ENCODE measurements at regions not wholly inside any gene's neighbourhood (a gene's known extent, or its start where the extent isn't known, plus 50 kb on each side); places are given as distances from the start of the nearest gene placed in this dataset.

DNA sequence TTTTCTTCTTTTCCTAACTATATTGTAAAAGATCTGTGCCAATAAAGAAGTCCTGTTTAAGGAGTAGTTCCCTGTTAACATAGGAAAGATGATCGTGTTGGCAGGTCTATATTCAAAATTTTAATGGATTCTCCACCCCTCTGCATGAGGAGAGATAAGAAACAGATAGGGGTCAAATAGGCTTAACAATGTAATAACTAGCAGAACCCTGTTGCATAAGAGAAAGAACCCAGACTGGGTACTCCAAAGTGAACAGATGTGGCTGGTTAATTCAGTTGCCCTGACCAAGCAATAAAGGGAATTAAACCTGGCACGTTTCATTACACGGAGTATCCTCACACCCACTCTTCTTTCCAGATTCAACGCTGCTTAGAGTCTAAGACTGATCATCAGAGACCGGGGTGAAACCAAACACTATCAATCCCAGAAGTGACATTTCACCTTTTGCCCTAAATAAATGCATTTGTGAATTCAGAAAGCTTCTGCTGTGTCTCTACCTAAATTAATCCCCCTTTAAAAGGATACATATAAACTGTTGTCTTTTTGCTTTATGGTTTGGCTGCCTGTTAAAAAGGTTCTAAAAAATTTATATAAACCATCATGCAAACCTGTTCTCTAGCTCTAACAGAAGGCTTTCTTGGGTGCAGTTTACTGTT lies 1276.9 kb upstream of the WWC1 start:
- no peaks in the 10 kb centered on the region for H3K36me3 ChIP-seq (ENCODE audit: low read depth)
- DNase-seq (ENCODE audit: low spot score) = no peak
- H3K4me3 ChIP-seq (ENCODE audit: severe bottlenecking) = no peak overlapping the region
- H3K27ac ChIP-seq (ENCODE audit: poor library complexity, severe bottlenecking) = no peak overlapping the region
- no peaks in the 10 kb centered on the region for H3K9me3 ChIP-seq (ENCODE audit: severe bottlenecking)
- no peak for TF ChIP-seq CTCF (IDR thresholded peaks at IDR 0.05; ENCODE audit: poor library complexity, severe bottlenecking)
- no peak for ATAC-seq (ENCODE audit: low read depth)
- H3K4me1 ChIP-seq (ENCODE audit: insufficient read depth, poor library complexity, severe bottlenecking) = no peaks in the 10 kb centered on the region
- peaks cover 7% of the 10 kb centered on the region for H3K27me3 ChIP-seq (ENCODE audit: insufficient read depth, poor library complexity, severe bottlenecking)

GRCh38 chr5:167020418-167020817 lies 1271.0 kb upstream of the WWC1 start:
- no peak for TF ChIP-seq CTCF (IDR thresholded peaks at IDR 0.05; ENCODE audit: poor library complexity, severe bottlenecking)
- H3K36me3 ChIP-seq (ENCODE audit: low read depth) = no peaks in the 10 kb centered on the region
- H3K27ac ChIP-seq (ENCODE audit: poor library complexity, severe bottlenecking) = no peak overlapping the region
- ATAC-seq (ENCODE audit: low read depth) (no peak), DNase-seq (ENCODE audit: low spot score) (no peak)
- no peak overlapping the region for H3K4me3 ChIP-seq (ENCODE audit: severe bottlenecking)
- no peaks in the 10 kb centered on the region for H3K9me3 ChIP-seq (ENCODE audit: severe bottlenecking)
- no peaks in the 10 kb centered on the region for H3K4me1 ChIP-seq (ENCODE audit: insufficient read depth, poor library complexity, severe bottlenecking)
- H3K27me3 ChIP-seq (ENCODE audit: insufficient read depth, poor library complexity, severe bottlenecking) = peaks cover 3% of the 10 kb centered on the region

- Histone ChIP-seq H3K36me3 (ENCODE audit: low read depth) (no peaks in the 10 kb centered on the region), H3K27ac (ENCODE audit: poor library complexity, severe bottlenecking) (no peak overlapping the region)
Observed at GRCh38 chr5:167029488-167029887, 1262.0 kb upstream of the WWC1 start.

DNA sequence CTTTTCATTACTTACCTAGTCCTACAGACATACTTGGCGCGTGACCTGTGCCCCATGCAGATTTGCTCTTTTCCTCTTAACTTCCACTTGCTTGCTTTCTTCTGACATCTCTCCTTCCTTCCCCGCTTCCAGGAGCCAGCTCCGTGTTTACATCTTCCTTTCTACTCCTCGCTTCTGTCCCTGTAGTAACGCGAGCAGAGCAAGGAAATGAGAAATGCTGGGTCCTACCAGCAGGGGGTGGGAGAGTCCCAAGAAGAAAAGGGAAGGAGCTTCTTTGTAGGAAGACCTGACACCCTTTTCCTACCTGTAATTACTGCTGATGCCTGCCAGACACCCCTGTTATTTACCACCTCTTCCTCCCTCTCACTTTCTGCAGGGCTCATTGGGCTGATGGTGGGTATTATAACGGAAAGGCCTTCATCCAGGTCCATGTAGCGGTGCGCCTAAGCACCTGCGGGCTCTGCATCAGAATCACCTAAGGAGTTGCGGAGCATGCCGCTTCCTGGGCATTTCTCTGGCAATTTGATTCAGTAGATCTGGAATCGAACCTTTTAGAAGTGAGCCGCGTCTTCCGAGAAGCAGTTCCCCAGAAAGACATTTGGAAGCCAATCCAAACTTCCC lies 1260.8 kb upstream of the WWC1 start:
- peak; percentile 22 for TF ChIP-seq CTCF (IDR thresholded peaks at IDR 0.05; ENCODE audit: poor library complexity, severe bottlenecking)
- no peak for DNase-seq (ENCODE audit: low spot score)

More at GRCh38 chr5:167029488-167029887, 1262.0 kb upstream of the WWC1 start:
- TF ChIP-seq CTCF (IDR thresholded peaks at IDR 0.05; ENCODE audit: poor library complexity, severe bottlenecking) = no peak
- peaks cover 2% of the 10 kb centered on the region for H3K27me3 ChIP-seq (ENCODE audit: insufficient read depth, poor library complexity, severe bottlenecking)
- no peaks in the 10 kb centered on the region for H3K4me1 ChIP-seq (ENCODE audit: insufficient read depth, poor library complexity, severe bottlenecking)
- no peaks in the 10 kb centered on the region for H3K9me3 ChIP-seq (ENCODE audit: severe bottlenecking)
- H3K4me3 ChIP-seq (ENCODE audit: severe bottlenecking) = no peak overlapping the region
- DNase-seq (ENCODE audit: low spot score) = no peak
- no peak for ATAC-seq (ENCODE audit: low read depth)

GRCh38 chr5:167036585-167036984 lies 1254.9 kb upstream of the WWC1 start:
- no peak for DNase-seq (ENCODE audit: low spot score)
- Histone ChIP-seq H3K27ac (ENCODE audit: poor library complexity, severe bottlenecking) (no peak overlapping the region), H3K4me3 (ENCODE audit: severe bottlenecking) (no peak overlapping the region), H3K27me3 (ENCODE audit: insufficient read depth, poor library complexity, severe bottlenecking) (peaks cover 15% of the 10 kb centered on the region), H3K9me3 (ENCODE audit: severe bottlenecking) (no peaks in the 10 kb centered on the region), H3K36me3 (ENCODE audit: low read depth) (no peaks in the 10 kb centered on the region), H3K4me1 (ENCODE audit: insufficient read depth, poor library complexity, severe bottlenecking) (no peaks in the 10 kb centered on the region)
- ATAC-seq (ENCODE audit: low read depth) = no peak
- no peak for TF ChIP-seq CTCF (IDR thresholded peaks at IDR 0.05; ENCODE audit: poor library complexity, severe bottlenecking)

More for the DNA sequence above, 1260.8 kb upstream of the WWC1 start:
- no peaks in the 10 kb centered on the region for H3K4me1 ChIP-seq (ENCODE audit: insufficient read depth, poor library complexity, severe bottlenecking)
- no peaks in the 10 kb centered on the region for H3K9me3 ChIP-seq (ENCODE audit: severe bottlenecking)
- H3K4me3 ChIP-seq (ENCODE audit: severe bottlenecking) = no peak overlapping the region
- ATAC-seq (ENCODE audit: low read depth) = no peak
- H3K36me3 ChIP-seq (ENCODE audit: low read depth) = no peaks in the 10 kb centered on the region
- H3K27ac ChIP-seq (ENCODE audit: poor library complexity, severe bottlenecking) = no peak overlapping the region
- H3K27me3 ChIP-seq (ENCODE audit: insufficient read depth, poor library complexity, severe bottlenecking) = peaks cover 2% of the 10 kb centered on the region
